HCT116 (cell line): ENCODE measurements at regions not wholly inside any gene's neighbourhood (a gene's known extent, or its start where the extent isn't known, plus 50 kb on each side); places are given as distances from the start of the nearest gene placed in this dataset.

ENCODE experiments used
- EZH2 ChIP-seq: fragments of 200-600 bp; sonication (generic); IDR thresholded peaks from 2 replicates; pipeline ENCODE4 v1.6.1; 2017; ENCODE audit warnings: antibody characterized with exemption, mixed run types
- JUND ChIP-seq: IDR thresholded peaks from 2 replicates; pipeline ENCODE4 v1.6.1; 2012
- POLR2A ChIP-seq: IDR thresholded peaks from 2 replicates; pipeline ENCODE4 v1.7.0; 2011; ENCODE audit warnings: borderline replicate concordance; ENCODE audit not compliant: insufficient read depth, insufficient read length; ENCODE audit errors: extremely low read depth
- YY1 ChIP-seq: IDR thresholded peaks from 2 replicates; pipeline ENCODE4 v1.6.1; 2011; ENCODE audit warnings: low read length, low read depth, moderate library complexity, mild to moderate bottlenecking; ENCODE audit not compliant: insufficient replicate concordance; ENCODE audit errors: extremely low read depth
- TF ChIP-seq, protein P1 (sequence below), 3 experiments: fragments of 200-600 bp in 1 of 3; sonication (generic) in 1 of 3; IDR thresholded peaks in 2 of 3; conservative IDR thresholded peaks in 1 of 3; 2 replicates each; pipeline ENCODE4 v1.5.1; 2012 to 2017; ENCODE audit warnings: low read depth in 2 of 3, low read length in 2 of 3, antibody characterized with exemption in 1 of 3, borderline replicate concordance in 1 of 3, control low read depth in 1 of 3, mild to moderate bottlenecking in 1 of 3, mixed read lengths in 1 of 3, mixed run types in 1 of 3, moderate library complexity in 1 of 3; ENCODE audit not compliant: insufficient read depth in 1 of 3

DNA sequence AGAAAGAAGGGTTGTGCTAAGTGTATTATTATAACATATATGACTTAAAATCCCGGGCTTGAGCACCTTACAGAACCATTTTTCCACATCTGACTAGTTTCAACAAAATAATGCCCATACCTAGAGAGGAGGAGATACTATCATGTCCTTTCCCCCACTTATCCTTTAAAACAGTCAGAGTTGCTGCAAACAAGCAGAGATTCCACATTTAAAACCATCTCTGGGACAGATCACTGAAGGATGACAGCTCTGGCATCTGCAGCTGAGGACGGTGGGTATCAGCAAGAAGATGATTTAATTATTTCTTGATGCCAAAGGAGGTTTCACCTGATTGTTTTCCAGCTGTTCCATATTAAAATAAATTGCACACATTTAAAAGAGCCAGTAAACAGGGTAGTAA is 328.0 kb upstream of the TMTC1 start:
- no peak for TF ChIP-seq YY1
- TF ChIP-seq, protein P1, sequence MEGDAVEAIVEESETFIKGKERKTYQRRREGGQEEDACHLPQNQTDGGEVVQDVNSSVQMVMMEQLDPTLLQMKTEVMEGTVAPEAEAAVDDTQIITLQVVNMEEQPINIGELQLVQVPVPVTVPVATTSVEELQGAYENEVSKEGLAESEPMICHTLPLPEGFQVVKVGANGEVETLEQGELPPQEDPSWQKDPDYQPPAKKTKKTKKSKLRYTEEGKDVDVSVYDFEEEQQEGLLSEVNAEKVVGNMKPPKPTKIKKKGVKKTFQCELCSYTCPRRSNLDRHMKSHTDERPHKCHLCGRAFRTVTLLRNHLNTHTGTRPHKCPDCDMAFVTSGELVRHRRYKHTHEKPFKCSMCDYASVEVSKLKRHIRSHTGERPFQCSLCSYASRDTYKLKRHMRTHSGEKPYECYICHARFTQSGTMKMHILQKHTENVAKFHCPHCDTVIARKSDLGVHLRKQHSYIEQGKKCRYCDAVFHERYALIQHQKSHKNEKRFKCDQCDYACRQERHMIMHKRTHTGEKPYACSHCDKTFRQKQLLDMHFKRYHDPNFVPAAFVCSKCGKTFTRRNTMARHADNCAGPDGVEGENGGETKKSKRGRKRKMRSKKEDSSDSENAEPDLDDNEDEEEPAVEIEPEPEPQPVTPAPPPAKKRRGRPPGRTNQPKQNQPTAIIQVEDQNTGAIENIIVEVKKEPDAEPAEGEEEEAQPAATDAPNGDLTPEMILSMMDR (IDR thresholded peaks at IDR 0.05 in 2 of 3, conservative IDR thresholded peaks at IDR 0.05 in 1 of 3; ENCODE audit: borderline replicate concordance in 1 of 3, insufficient read depth in 1 of 3, low read depth in 2 of 3, low read length in 2 of 3), result no peak
- TF ChIP-seq JUND, result no peak
- no peak for TF ChIP-seq POLR2A
- no peak for TF ChIP-seq EZH2
